Neural progenitor cell (in vitro differentiated cells): ENCODE measurements at regions not wholly inside any gene's neighbourhood (a gene's known extent, or its start where the extent isn't known, plus 50 kb on each side); places are given as distances from the start of the nearest gene placed in this dataset.

ENCODE experiments used
- EZH2 ChIP-seq: fragments of 200-600 bp; sonication (generic); IDR thresholded peaks from 2 replicates; pipeline ENCODE4 v1.6.1; 2017; ENCODE audit warnings: antibody characterized with exemption, mild to moderate bottlenecking, moderate library complexity
- EZH2phosphoT487 ChIP-seq: fragments of 200-600 bp; sonication (generic); IDR thresholded peaks from 2 replicates; pipeline ENCODE4 v1.6.1; 2017; ENCODE audit warnings: antibody characterized with exemption
- TF ChIP-seq, protein P1 (sequence below): fragments of 200-600 bp; sonication (generic); IDR thresholded peaks from 2 replicates; pipeline ENCODE4 v1.5.1; 2017; ENCODE audit warnings: antibody characterized with exemption, mild to moderate bottlenecking

DNA sequence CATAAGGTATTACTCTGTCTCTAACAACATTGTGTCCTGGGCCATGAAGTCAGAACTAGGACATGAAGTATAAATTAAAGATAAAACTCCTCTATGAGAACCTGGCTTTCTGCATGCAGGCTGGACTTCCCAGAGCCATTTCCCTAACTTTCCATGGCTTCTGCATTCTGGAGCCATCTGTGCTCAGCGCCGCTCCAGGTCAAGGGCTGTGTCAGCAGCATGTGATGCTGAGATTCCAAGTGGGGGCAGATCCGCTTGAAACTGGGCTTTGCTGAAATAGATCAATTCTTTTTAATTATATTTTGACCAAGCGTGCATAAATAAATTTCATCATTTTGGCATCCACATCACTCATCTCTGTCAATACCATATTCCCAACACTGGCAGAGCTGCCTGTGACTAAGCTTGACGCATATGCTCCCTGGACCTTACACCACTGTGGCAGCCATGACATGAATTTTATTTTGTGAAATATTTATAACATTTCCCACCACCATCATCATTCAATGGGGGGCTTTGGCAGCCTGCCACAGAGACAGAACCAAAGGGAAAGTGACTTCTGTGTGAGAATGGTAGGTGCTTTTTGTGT, 110.4 kb upstream of the KCNK1 start:
- TF ChIP-seq, protein P1, sequence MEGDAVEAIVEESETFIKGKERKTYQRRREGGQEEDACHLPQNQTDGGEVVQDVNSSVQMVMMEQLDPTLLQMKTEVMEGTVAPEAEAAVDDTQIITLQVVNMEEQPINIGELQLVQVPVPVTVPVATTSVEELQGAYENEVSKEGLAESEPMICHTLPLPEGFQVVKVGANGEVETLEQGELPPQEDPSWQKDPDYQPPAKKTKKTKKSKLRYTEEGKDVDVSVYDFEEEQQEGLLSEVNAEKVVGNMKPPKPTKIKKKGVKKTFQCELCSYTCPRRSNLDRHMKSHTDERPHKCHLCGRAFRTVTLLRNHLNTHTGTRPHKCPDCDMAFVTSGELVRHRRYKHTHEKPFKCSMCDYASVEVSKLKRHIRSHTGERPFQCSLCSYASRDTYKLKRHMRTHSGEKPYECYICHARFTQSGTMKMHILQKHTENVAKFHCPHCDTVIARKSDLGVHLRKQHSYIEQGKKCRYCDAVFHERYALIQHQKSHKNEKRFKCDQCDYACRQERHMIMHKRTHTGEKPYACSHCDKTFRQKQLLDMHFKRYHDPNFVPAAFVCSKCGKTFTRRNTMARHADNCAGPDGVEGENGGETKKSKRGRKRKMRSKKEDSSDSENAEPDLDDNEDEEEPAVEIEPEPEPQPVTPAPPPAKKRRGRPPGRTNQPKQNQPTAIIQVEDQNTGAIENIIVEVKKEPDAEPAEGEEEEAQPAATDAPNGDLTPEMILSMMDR = no peak
- TF ChIP-seq EZH2 = no peak
- TF ChIP-seq EZH2phosphoT487 = no peak
